Activated naive CD4-positive, alpha-beta T cell treated with anti-CD3 and anti-CD28 coated beads for 36 hours (primary cell): ENCODE measurements at regions not wholly inside any gene's neighbourhood (a gene's known extent, or its start where the extent isn't known, plus 50 kb on each side); places are given as distances from the start of the nearest gene placed in this dataset.

Experiments used
- CTCF ChIA-PET: fragments of 350-600 bp; sonication (Branson Sonifier 250); formaldehyde crosslinking; loops from one replicate; lab custom pipeline; 2021; ENCODE audit warnings: antibody characterized with exemption; lab: Charles Lee
- DNase-seq: peaks from one replicate; pipeline ENCODE4 v3.0.0-alpha.2; 2020
- H3K27ac Mint-ChIP-seq: one replicate; pipeline ENCODE4 v1.8.0; 2021; ENCODE audit warnings: mild to moderate bottlenecking, mixed read lengths
- H3K27me3 Mint-ChIP-seq: one replicate; pipeline ENCODE4 v1.8.0; 2021; ENCODE audit warnings: low read depth, mixed read lengths
- H3K36me3 Mint-ChIP-seq: one replicate; pipeline ENCODE4 v1.8.0; 2021; ENCODE audit warnings: low read depth, mixed read lengths
- H3K4me1 Mint-ChIP-seq: one replicate; pipeline ENCODE4 v1.8.0; 2021; ENCODE audit warnings: low read depth, mixed read lengths
- H3K4me3 Mint-ChIP-seq: one replicate; pipeline ENCODE4 v1.8.0; 2021; ENCODE audit warnings: mild to moderate bottlenecking, moderate library complexity, mixed read lengths
- H3K9me3 Mint-ChIP-seq: one replicate; pipeline ENCODE4 v1.8.0; 2021; ENCODE audit warnings: mixed read lengths
- intact Hi-C: fragments of 100-400 bp; cut with micrococcal nuclease; formaldehyde crosslinking; loops from one replicate; pipeline ENCODE4 v1.15.1; 2023

DNA sequence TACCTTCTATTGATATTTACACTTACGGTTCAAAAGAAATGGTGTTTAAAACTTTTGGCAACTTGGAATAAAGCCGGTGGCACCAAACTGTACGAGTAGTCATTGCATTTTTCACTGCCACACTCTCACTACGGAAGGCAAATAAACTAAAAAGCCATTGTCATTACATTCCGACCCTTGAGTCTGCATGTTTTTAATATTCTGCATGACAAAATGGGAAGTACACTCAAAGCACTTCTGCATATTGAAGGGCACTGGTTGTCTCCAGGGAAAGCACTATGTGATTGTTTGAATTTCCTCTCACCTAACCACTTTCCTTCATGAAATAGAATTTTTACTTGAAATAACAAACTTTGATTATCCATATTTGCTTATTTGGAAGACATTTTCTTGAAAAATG is 426.3 kb downstream of the CETN3 start:
- intact Hi-C loops = no loop called here
- H3K36me3 Mint-ChIP-seq = no peaks in the 10 kb centered on the region
- DNase-seq = no peak
- H3K27me3 Mint-ChIP-seq = no peaks in the 10 kb centered on the region
- H3K9me3 Mint-ChIP-seq = peaks cover 2% of the 10 kb centered on the region
- no peaks in the 10 kb centered on the region for H3K4me1 Mint-ChIP-seq
- H3K4me3 Mint-ChIP-seq = no peak overlapping the region
- no peak overlapping the region for H3K27ac Mint-ChIP-seq
- CTCF ChIA-PET = no interaction called here

DNA sequence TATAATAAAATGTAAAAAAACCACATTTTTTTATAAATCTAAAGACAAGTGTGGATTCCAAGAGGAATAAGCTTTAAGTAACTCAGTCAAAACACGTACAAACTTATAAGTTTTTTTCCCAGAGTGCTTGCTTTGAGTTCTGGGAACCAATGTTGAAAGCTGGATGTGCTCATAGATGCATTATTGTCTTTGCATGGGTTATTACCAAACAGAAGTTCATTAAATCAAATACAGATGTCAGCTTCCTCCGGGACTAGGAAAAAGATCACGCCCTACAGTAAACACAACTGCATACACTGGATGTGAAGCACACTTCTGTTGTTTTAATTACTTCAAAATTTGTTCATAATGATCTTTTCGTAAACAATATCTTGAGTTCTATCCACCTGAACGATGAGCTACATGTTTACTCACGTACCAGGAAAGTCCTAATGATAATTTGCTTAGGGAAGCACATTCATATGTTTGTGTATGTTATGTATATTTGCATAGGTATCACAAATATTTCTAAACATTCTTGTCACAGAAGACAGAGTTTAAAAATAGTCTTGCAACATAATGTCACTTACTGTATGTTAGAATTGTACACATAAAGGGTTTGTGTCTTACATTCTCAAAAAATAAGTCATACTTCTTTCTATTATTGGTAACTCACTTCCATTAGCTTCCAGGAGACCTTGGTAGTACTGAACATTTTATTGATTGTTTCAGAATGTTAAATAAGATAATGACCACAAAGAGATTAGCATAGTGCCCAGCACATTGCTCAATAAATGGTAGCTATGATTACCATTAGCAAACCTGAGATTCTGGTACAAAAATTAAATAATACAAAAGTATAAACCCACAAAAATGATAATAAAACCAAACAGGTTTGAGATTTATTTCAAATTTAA is 427.4 kb downstream of the CETN3 start:
- Mint-ChIP-seq H3K27me3 (no peaks in the 10 kb centered on the region), H3K9me3 (peaks cover 2% of the 10 kb centered on the region), H3K4me1 (no peaks in the 10 kb centered on the region), H3K36me3 (no peaks in the 10 kb centered on the region), H3K27ac (no peak overlapping the region), H3K4me3 (no peak overlapping the region)
- intact Hi-C loops = no loop called here
- no peak for DNase-seq
- CTCF ChIA-PET = no interaction called here

DNA sequence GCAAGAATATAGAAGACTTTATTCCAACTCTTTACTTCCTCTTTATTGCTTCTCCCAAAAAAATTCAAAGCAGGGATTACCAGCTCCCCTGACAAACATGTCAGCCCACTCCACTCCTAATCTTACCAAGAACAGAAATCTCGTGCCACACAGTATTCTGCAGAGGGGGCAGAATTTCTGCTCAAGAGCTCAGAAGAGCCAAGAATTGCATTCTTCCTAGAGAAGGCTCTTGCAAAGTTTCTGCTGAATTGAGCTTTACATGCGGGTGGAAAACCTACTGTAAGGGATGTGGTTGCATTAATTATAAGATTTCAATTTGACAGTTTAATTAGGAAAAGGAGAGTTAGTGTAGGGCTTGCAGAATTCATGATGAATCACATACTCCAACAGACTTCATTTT is 428.5 kb downstream of the CETN3 start:
- Mint-ChIP-seq H3K27me3 (no peaks in the 10 kb centered on the region), H3K27ac (no peak overlapping the region), H3K4me1 (no peaks in the 10 kb centered on the region), H3K9me3 (peaks cover 2% of the 10 kb centered on the region), H3K4me3 (no peak overlapping the region), H3K36me3 (no peaks in the 10 kb centered on the region)
- intact Hi-C loops = no loop called here
- CTCF ChIA-PET = no interaction called here
- DNase-seq = no peak

DNA sequence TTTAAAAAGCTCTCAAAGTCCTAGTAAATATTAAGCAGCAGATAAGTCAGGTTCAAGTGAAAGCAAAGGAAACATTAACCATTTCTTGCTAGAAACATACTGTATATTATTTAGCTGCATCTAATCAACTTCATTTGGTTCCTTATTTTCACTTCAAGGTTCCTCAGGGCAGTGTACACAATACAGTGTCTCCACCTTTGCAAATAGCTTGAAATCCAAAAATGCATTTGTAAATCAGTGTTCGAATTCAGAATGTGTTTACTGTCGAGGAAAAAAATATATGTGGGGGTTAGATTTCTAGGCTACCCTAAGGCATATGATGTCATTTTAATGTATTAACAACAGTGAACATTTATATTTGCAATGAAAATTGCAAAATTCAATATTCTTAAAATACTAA is 436.0 kb downstream of the CETN3 start:
- Mint-ChIP-seq H3K27ac (no peak overlapping the region), H3K9me3 (no peaks in the 10 kb centered on the region), H3K27me3 (no peaks in the 10 kb centered on the region), H3K4me3 (no peak overlapping the region), H3K36me3 (no peaks in the 10 kb centered on the region), H3K4me1 (no peaks in the 10 kb centered on the region)
- intact Hi-C loops = no loop called here
- no peak for DNase-seq
- CTCF ChIA-PET = no interaction called here

DNA sequence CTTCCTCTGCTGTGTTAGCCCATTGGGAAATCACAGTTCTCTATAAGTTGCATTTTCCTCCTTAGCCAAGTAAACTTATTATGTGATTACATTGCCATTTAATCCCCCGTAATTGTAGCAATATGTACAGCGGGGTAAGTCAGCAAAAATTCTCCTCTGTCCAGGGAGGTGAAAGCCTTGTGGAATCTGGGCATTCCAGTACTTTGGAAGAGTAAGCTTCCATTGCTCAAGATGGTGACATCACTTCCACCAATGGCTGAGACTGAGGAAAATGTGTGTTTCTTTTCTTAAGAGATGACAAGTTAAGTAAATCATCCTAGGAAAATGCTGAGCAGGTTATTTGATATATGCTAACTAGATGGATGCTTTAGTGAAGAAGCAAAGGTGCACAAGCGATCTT is 436.7 kb downstream of the CETN3 start:
- no peak overlapping the region for H3K4me3 Mint-ChIP-seq
- no peak for DNase-seq
- H3K4me1 Mint-ChIP-seq = no peaks in the 10 kb centered on the region
- intact Hi-C loops = no loop called here
- H3K27ac Mint-ChIP-seq = no peak overlapping the region
- H3K27me3 Mint-ChIP-seq = no peaks in the 10 kb centered on the region
- CTCF ChIA-PET = no interaction called here
- H3K9me3 Mint-ChIP-seq = no peaks in the 10 kb centered on the region
- H3K36me3 Mint-ChIP-seq = no peaks in the 10 kb centered on the region

DNA sequence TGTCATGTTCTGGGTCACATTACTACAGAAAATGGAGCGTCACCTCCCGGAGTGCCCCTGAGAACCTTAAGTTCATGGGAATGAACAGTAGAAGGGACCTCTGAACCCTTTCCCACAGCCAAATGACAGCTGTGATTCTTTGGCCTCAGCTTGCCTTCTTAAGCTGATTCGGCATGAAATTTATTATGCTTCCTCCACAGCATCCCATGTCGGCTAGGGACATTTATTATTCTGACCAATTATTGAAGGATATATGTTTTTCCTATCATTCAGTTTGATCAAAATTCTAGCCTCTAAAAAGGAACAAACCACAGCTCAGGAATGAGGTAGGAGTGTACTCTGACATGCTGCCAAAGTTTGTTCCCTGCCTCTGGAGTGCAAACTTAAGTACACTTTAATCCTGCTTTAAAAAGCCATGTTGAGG is 440.6 kb downstream of the CETN3 start:
- Mint-ChIP-seq H3K27me3 (no peaks in the 10 kb centered on the region), H3K4me1 (no peaks in the 10 kb centered on the region), H3K36me3 (no peaks in the 10 kb centered on the region), H3K4me3 (no peak overlapping the region), H3K27ac (no peak overlapping the region), H3K9me3 (no peaks in the 10 kb centered on the region)
- CTCF ChIA-PET = no interaction called here
- intact Hi-C loops = no loop called here
- DNase-seq = no peak

DNA sequence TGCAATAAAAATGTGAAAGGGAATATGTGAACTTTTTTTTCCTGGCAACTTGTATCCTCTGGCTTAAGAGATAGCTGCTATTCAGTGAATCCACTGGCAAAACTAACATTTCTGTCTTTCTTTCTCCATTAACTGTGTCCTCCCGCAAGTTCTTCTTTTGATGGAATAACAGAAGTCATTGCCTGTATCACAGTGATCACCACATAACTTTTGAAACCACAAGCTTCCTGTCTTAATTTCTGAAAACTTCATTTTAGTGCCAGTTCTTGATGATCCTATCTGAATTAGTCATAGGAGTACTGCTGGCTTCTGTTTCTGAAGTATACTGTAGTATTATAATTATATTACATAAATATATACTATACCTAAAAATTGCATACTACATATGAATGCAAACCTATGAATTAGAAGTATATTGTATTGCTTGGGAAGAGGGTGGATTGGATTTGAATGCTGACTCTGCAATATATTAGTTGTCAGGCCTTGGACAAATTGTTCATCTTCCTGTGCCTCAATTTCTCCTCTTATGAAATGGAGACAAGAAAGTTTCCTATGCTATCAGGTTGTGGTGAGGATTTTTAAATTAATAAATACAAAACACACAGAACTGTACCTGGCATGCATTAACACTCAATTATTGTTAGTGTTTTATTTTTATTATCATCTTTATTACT is 441.6 kb downstream of the CETN3 start:
- intact Hi-C loops = no loop called here
- no peak for DNase-seq
- no peaks in the 10 kb centered on the region for H3K36me3 Mint-ChIP-seq
- CTCF ChIA-PET = interaction anchor here (1.1 kb wide), 1 partner anchor 12 kb away, joined by 4 read pairs; no protein-coding TSS in a partner anchor
- H3K9me3 Mint-ChIP-seq = peaks cover 2% of the 10 kb centered on the region
- H3K4me3 Mint-ChIP-seq = no peak overlapping the region
- H3K27ac Mint-ChIP-seq = no peak overlapping the region
- no peaks in the 10 kb centered on the region for H3K4me1 Mint-ChIP-seq
- no peaks in the 10 kb centered on the region for H3K27me3 Mint-ChIP-seq

DNA sequence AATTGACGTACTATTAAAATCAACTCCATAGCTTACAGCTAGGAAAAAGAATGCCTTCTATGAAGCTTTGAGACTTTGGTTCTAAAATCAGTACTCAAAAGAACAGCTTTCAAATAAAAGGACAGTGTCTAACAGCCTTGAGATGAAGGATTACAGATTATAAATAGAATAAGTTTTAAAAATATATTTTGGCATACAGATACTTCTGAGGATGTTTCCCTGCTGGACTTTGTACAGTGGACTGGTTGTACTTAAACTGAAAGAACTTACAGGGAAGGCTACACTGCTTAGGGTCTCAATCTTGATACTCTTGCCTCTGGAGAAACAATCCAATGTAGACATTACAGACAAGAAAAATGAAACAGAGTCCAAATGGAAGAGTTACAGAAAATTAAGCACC is 452.7 kb downstream of the CETN3 start:
- no peaks in the 10 kb centered on the region for H3K9me3 Mint-ChIP-seq
- H3K4me3 Mint-ChIP-seq = no peak overlapping the region
- no peaks in the 10 kb centered on the region for H3K4me1 Mint-ChIP-seq
- CTCF ChIA-PET = no interaction called here
- H3K27ac Mint-ChIP-seq = no peak overlapping the region
- H3K36me3 Mint-ChIP-seq = no peaks in the 10 kb centered on the region
- intact Hi-C loops = no loop called here
- no peaks in the 10 kb centered on the region for H3K27me3 Mint-ChIP-seq
- DNase-seq = no peak

DNA sequence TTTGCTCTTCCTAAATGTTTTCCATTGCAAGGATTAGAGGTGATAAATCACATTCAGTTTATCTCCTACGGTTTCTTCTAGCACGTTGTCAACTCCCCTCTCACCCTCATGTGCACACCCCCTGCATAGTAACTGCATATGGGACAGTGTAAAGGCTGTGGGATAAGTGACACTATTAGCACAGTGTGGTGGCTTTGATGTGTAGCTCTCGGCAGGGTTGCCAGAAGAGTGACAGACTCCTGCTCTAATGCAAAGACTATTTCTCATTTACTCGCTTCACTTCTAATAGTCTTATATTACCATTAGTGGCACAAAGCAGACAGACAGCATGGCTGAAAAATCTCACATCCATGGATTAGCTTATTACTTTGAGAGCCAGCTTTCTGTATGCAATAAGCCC is 454.6 kb downstream of the CETN3 start:
- intact Hi-C loops = no loop called here
- H3K4me3 Mint-ChIP-seq = no peak overlapping the region
- DNase-seq = no peak
- CTCF ChIA-PET = interaction anchor here (0.6 to 0.8 kb wide), 2 partner anchors 13 to 66 kb away, joined by 4 to 5 read pairs; no protein-coding TSS in a partner anchor
- H3K36me3 Mint-ChIP-seq = no peaks in the 10 kb centered on the region
- H3K27me3 Mint-ChIP-seq = no peaks in the 10 kb centered on the region
- no peaks in the 10 kb centered on the region for H3K4me1 Mint-ChIP-seq
- no peaks in the 10 kb centered on the region for H3K9me3 Mint-ChIP-seq
- no peak overlapping the region for H3K27ac Mint-ChIP-seq

DNA sequence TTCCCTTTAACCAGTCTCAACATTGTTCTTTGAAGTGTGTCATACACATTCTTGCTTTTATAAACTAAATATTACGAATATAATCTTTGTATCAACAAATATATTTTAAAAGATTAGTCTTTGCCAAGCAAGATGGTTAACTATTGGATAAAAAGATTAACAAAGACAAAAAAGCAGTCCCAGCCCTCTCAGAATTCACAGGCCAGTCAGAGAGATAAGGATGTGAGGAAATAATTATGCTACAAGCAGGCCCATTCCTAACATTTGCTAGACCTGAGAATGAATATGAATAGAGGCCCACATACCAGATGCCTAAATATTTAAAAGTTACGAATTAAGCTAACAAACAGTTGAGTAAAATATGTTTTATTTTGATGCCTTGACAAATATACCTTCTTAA is 457.7 kb downstream of the CETN3 start:
- no peaks in the 10 kb centered on the region for H3K9me3 Mint-ChIP-seq
- no peaks in the 10 kb centered on the region for H3K4me1 Mint-ChIP-seq
- CTCF ChIA-PET = no interaction called here
- intact Hi-C loops = no loop called here
- H3K4me3 Mint-ChIP-seq = no peak overlapping the region
- DNase-seq = no peak
- H3K36me3 Mint-ChIP-seq = no peaks in the 10 kb centered on the region
- no peak overlapping the region for H3K27ac Mint-ChIP-seq
- no peaks in the 10 kb centered on the region for H3K27me3 Mint-ChIP-seq

DNA sequence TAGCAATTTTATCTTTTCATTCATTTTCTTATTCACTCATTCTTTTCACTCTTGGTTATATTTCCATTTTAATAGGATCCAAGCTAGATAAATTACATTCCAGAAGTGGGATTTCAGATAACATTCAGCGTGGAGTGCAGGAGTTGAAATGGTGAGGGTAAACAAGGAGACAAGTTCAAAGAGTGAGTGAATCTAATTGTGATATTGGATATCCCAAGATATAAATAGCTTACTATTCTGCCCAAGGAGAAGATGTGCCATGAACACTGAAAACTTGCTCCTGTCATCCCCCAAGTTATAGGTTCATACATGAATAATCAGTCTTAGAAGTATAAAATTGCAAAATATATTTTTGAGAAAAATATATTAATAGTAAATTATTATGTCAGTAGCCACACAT is 459.3 kb downstream of the CETN3 start:
- H3K36me3 Mint-ChIP-seq = no peaks in the 10 kb centered on the region
- no peaks in the 10 kb centered on the region for H3K4me1 Mint-ChIP-seq
- CTCF ChIA-PET = no interaction called here
- intact Hi-C loops = no loop called here
- no peak overlapping the region for H3K27ac Mint-ChIP-seq
- no peaks in the 10 kb centered on the region for H3K9me3 Mint-ChIP-seq
- H3K4me3 Mint-ChIP-seq = no peak overlapping the region
- H3K27me3 Mint-ChIP-seq = no peaks in the 10 kb centered on the region
- DNase-seq = no peak

DNA sequence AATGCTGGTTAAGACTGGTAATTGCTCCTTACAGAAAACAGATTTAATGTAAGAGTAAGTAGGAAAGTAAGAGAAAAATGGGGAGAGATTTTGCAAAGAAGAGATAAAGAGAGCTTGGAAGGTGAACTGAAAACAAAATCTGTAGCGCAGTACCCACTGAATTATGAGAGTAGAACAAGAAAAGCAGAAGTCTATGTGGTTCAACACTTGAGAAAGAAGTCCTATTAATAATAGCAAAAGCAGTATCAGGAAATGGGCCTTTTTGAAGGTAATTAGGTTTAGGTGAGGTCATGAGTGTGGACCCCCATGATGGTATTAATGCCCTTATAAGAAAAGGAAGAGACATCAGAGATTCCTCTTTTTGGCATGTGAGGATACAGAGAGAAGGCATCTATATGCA is 460.6 kb downstream of the CETN3 start:
- CTCF ChIA-PET = no interaction called here
- no peaks in the 10 kb centered on the region for H3K4me1 Mint-ChIP-seq
- H3K9me3 Mint-ChIP-seq = no peaks in the 10 kb centered on the region
- DNase-seq = no peak
- no peak overlapping the region for H3K4me3 Mint-ChIP-seq
- intact Hi-C loops = no loop called here
- H3K27ac Mint-ChIP-seq = no peak overlapping the region
- no peaks in the 10 kb centered on the region for H3K27me3 Mint-ChIP-seq
- no peaks in the 10 kb centered on the region for H3K36me3 Mint-ChIP-seq

DNA sequence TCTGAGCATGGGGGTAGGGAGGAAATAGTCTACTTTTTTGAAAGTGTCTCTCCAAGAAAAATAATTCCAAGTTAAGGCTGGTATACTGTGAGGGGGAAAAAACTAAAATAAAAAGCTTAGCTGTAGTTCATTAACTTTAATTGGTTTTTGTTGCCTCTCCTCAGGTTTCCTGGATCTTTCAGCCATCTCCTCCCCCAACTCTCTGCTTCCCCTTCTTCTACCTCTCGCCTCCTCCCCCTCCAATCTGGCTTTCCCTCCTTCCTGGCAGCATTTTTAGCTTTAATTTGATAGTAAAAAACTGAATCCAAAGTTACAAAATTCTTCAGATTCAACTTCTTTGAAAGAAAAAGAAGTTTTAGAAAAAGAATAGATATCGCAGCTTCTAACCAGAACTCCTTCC is 462.6 kb downstream of the CETN3 start:
- CTCF ChIA-PET = no interaction called here
- Mint-ChIP-seq H3K27ac (no peak overlapping the region), H3K36me3 (no peaks in the 10 kb centered on the region), H3K9me3 (peaks cover 4% of the 10 kb centered on the region), H3K4me1 (no peaks in the 10 kb centered on the region), H3K4me3 (no peak overlapping the region), H3K27me3 (no peaks in the 10 kb centered on the region)
- DNase-seq = no peak
- intact Hi-C loops = no loop called here
